HL-60 (cell line): ENCODE measurements at regions not wholly inside any gene's neighbourhood (a gene's known extent, or its start where the extent isn't known, plus 50 kb on each side); places are given as distances from the start of the nearest gene placed in this dataset.

Source experiments
- DNase-seq, 2 experiments: peaks; one replicate each; pipeline ENCODE4 v3.0.0-alpha.2; 2010 to 2020; ENCODE audit warnings: low read depth in 1 of 2, low spot score in 1 of 2
- H3K27ac ChIP-seq: fragments of 250-450 bp; sonication (Bioruptor Pico); replicated peaks from 2 replicates; pipeline ENCODE4 v1.5.1; 2020; ENCODE audit warnings: mild to moderate bottlenecking, moderate library complexity
- H3K27me3 ChIP-seq: fragments of 250-450 bp; sonication (Bioruptor Pico); 2 replicates; pipeline ENCODE4 v1.5.1; 2021; ENCODE audit warnings: mild to moderate bottlenecking, moderate library complexity; ENCODE audit not compliant: insufficient read depth, poor library complexity, severe bottlenecking
- H3K4me3 ChIP-seq: replicated peaks from 2 replicates; pipeline ENCODE4 v1.5.1; 2011; ENCODE audit warnings: mild to moderate bottlenecking, control low read depth, low read length; ENCODE audit not compliant: insufficient read depth
- GABPA ChIP-seq: IDR thresholded peaks from 2 replicates; pipeline ENCODE4 v1.6.1; 2012; ENCODE audit warnings: low read depth
- POLR2AphosphoS5 ChIP-seq: IDR thresholded peaks from 2 replicates; pipeline ENCODE4 v1.6.1; 2012; ENCODE audit warnings: low read depth
- SPI1 ChIP-seq: IDR thresholded peaks from 2 replicates; pipeline ENCODE4 v1.6.1; 2012; ENCODE audit warnings: low read depth, mild to moderate bottlenecking, borderline replicate concordance
- TF ChIP-seq, protein P1 (sequence below): IDR thresholded peaks from 2 replicates; pipeline ENCODE4 v1.6.1; 2012; ENCODE audit warnings: low read depth; ENCODE audit not compliant: insufficient replicate concordance
- TF ChIP-seq, protein P2 (sequence below): IDR thresholded peaks from one replicate; pipeline ENCODE4 v1.5.1; 2011; ENCODE audit warnings: low read length, control low read depth, inconsistent platforms; ENCODE audit not compliant: insufficient read depth

DNA sequence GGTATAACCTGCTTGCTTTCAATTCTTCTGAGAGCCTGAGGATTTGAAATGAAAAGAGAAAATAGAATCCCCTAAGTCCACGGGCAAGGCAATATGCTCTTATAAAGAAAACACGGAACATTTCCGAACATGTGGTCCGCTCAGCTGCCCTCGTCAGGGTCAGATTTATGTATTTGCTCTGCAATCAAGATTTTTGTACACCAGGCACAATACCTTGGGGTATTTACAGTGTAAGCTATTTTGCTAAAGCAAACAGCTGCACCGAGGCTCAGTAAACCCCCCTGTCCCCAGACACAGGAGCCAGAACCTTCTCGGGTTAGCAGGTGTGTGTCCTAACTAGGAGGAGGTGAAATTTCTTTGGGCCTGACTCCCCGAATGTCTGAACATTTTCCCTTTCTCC is 155.8 kb upstream of the LRIG1 start:
- Histone ChIP-seq H3K27ac (no peak overlapping the region), H3K4me3 (no peak overlapping the region), H3K27me3 (no peaks in the 10 kb centered on the region)
- TF ChIP-seq GABPA (no peak), SPI1 (no peak), POLR2AphosphoS5 (no peak)
- TF ChIP-seq, protein P1, sequence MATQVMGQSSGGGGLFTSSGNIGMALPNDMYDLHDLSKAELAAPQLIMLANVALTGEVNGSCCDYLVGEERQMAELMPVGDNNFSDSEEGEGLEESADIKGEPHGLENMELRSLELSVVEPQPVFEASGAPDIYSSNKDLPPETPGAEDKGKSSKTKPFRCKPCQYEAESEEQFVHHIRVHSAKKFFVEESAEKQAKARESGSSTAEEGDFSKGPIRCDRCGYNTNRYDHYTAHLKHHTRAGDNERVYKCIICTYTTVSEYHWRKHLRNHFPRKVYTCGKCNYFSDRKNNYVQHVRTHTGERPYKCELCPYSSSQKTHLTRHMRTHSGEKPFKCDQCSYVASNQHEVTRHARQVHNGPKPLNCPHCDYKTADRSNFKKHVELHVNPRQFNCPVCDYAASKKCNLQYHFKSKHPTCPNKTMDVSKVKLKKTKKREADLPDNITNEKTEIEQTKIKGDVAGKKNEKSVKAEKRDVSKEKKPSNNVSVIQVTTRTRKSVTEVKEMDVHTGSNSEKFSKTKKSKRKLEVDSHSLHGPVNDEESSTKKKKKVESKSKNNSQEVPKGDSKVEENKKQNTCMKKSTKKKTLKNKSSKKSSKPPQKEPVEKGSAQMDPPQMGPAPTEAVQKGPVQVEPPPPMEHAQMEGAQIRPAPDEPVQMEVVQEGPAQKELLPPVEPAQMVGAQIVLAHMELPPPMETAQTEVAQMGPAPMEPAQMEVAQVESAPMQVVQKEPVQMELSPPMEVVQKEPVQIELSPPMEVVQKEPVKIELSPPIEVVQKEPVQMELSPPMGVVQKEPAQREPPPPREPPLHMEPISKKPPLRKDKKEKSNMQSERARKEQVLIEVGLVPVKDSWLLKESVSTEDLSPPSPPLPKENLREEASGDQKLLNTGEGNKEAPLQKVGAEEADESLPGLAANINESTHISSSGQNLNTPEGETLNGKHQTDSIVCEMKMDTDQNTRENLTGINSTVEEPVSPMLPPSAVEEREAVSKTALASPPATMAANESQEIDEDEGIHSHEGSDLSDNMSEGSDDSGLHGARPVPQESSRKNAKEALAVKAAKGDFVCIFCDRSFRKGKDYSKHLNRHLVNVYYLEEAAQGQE = no peak
- TF ChIP-seq, protein P2, sequence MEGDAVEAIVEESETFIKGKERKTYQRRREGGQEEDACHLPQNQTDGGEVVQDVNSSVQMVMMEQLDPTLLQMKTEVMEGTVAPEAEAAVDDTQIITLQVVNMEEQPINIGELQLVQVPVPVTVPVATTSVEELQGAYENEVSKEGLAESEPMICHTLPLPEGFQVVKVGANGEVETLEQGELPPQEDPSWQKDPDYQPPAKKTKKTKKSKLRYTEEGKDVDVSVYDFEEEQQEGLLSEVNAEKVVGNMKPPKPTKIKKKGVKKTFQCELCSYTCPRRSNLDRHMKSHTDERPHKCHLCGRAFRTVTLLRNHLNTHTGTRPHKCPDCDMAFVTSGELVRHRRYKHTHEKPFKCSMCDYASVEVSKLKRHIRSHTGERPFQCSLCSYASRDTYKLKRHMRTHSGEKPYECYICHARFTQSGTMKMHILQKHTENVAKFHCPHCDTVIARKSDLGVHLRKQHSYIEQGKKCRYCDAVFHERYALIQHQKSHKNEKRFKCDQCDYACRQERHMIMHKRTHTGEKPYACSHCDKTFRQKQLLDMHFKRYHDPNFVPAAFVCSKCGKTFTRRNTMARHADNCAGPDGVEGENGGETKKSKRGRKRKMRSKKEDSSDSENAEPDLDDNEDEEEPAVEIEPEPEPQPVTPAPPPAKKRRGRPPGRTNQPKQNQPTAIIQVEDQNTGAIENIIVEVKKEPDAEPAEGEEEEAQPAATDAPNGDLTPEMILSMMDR = no peak
- DNase-seq = no peak

DNA sequence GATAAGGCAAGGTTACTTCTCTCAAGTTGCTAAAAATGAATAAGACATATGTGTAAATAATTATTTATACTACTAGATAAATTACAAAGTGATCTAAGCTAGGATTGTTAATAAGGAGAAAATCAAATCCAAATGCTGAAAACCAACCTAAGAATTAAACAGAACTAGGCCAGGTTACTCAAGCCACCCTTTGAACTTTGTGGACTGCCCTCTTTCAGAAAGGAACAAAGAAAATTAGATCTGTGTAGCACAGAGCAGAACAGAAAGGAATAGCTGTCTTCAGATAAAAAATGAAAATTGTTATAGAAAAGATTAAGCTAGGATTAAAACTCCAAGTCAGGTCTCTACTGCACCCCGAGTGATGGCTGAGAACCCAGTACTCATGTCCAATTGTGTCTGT is 158.2 kb upstream of the LRIG1 start:
- DNase-seq = no peak
- no peak overlapping the region for H3K27ac ChIP-seq
- no peak overlapping the region for H3K4me3 ChIP-seq
- H3K27me3 ChIP-seq = no peaks in the 10 kb centered on the region
- TF ChIP-seq, protein P2 = no peak
- TF ChIP-seq GABPA (no peak), POLR2AphosphoS5 (no peak), SPI1 (no peak)
- TF ChIP-seq, protein P1 = no peak

DNA sequence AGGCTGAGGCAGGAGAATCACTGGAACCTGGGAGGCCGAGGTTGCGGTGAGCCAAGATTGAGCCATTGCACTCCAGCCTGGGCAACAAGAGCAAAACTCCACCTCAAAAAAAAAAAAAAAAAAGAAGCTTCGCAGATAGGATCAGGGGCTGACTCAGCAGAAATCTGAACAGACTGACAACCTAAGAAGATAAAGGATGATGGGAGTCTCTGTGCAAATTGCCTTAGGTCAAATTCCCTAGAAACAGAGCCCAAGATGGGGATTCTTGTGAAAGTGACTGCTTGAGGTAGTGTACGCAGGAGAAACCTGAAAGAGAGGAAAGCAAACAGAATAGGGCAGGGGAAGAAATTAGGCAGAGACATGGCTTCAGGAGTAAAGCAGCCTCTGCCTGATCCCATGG is 160.8 kb upstream of the LRIG1 start:
- Histone ChIP-seq H3K27me3 (no peaks in the 10 kb centered on the region), H3K27ac (no peak overlapping the region), H3K4me3 (no peak overlapping the region)
- TF ChIP-seq GABPA (no peak), SPI1 (no peak), POLR2AphosphoS5 (no peak)
- TF ChIP-seq, protein P1 = no peak
- TF ChIP-seq, protein P2 = no peak
- no peak for DNase-seq
